MM.1S (cell line): ENCODE measurements at regions not wholly inside any gene's neighbourhood (a gene's known extent, or its start where the extent isn't known, plus 50 kb on each side); places are given as distances from the start of the nearest gene placed in this dataset.

Experiments
- CTCF ChIP-seq: fragments of 300-600 bp; sonication (generic); IDR thresholded peaks from 2 replicates; pipeline ENCODE4 v1.5.1; 2016; ENCODE audit warnings: antibody characterized with exemption, low read length, mixed read lengths
- EZH2 ChIP-seq: fragments of 300-600 bp; sonication (generic); optimal IDR thresholded peaks from 2 replicates; pipeline ENCODE3; 2017; ENCODE audit warnings: low read depth, mild to moderate bottlenecking, antibody characterized with exemption, low read length, mixed read lengths
- EZH2phosphoT487 ChIP-seq: fragments of 300-600 bp; sonication (generic); IDR thresholded peaks from 2 replicates; pipeline ENCODE4 v1.6.1; 2018; ENCODE audit warnings: antibody characterized with exemption, low read length

GRCh38 chr11:19313140-19313539 is 72.4 kb upstream of the E2F8 start:
- TF ChIP-seq CTCF = no peak
- no peak for TF ChIP-seq EZH2
- no peak for TF ChIP-seq EZH2phosphoT487
